Cardiac muscle cell (in vitro differentiated cells and primary cell): ENCODE measurements at regions not wholly inside any gene's neighbourhood (a gene's known extent, or its start where the extent isn't known, plus 50 kb on each side); places are given as distances from the start of the nearest gene placed in this dataset.

ENCODE experiments used
- DNase-seq, 2 donors: peaks; one replicate each; pipeline versions ENCODE4 v3.0.0 to v3.0.0-alpha.2; 2010 to 2017; ENCODE audit warnings: low read depth in 1 of 2, low spot score in 1 of 2
- H3K27ac ChIP-seq: fragments of 200-600 bp; sonication (generic); 2 replicates; pipeline ENCODE4 v1.5.1; 2016
- H3K27me3 ChIP-seq: fragments of 200-600 bp; sonication (generic); 2 replicates; pipeline ENCODE4 v1.6.0; 2016; ENCODE audit warnings: control low read depth
- H3K36me3 ChIP-seq: fragments of 200-600 bp; sonication (generic); 2 replicates; pipeline ENCODE4 v1.5.1; 2016; ENCODE audit warnings: control low read depth
- H3K4me1 ChIP-seq: fragments of 200-600 bp; sonication (generic); 2 replicates; pipeline ENCODE4 v1.8.1; 2017; ENCODE audit warnings: low read depth, mild to moderate bottlenecking, mixed run types
- H3K4me3 ChIP-seq: fragments of 200-600 bp; sonication (generic); 2 replicates; pipeline ENCODE4 v1.5.1; 2016; ENCODE audit warnings: mild to moderate bottlenecking
- H3K9me3 ChIP-seq: fragments of 200-600 bp; sonication (generic); 2 replicates; pipeline ENCODE4 v1.5.1; 2017; ENCODE audit warnings: low read depth, mild to moderate bottlenecking, control low read depth
- CTCF ChIP-seq: IDR thresholded peaks from 2 replicates; pipeline ENCODE4 v1.5.1; 2012; ENCODE audit warnings: low read depth, mild to moderate bottlenecking, low read length

GRCh38 chr21:35405981-35406380 lies 356.9 kb upstream of the RUNX1 start:
- H3K4me1 ChIP-seq = no peaks in the 10 kb centered on the region
- peaks cover 94% of the 10 kb centered on the region for H3K27me3 ChIP-seq
- no peak for TF ChIP-seq CTCF
- H3K27ac ChIP-seq = no peak overlapping the region
- no peaks in the 10 kb centered on the region for H3K36me3 ChIP-seq
- DNase-seq = no peak
- no peak overlapping the region for H3K4me3 ChIP-seq
- no peaks in the 10 kb centered on the region for H3K9me3 ChIP-seq

- Histone ChIP-seq H3K27me3 (peaks cover 98% of the 10 kb centered on the region), H3K4me1 (no peaks in the 10 kb centered on the region), H3K36me3 (no peaks in the 10 kb centered on the region), H3K4me3 (no peak overlapping the region), H3K27ac (no peak overlapping the region), H3K9me3 (no peaks in the 10 kb centered on the region)
- TF ChIP-seq CTCF = no peak
- DNase-seq = no peak
These were observed 355.1 kb upstream of the RUNX1 start for GRCh38 chr21:35404247-35404646.

GRCh38 chr21:35402061-35402460 lies 353.0 kb upstream of the RUNX1 start:
- DNase-seq = no peak
- Histone ChIP-seq H3K36me3 (no peaks in the 10 kb centered on the region), H3K4me1 (no peaks in the 10 kb centered on the region), H3K27me3 (peaks cover 99% of the 10 kb centered on the region), H3K4me3 (no peak overlapping the region), H3K9me3 (no peaks in the 10 kb centered on the region), H3K27ac (no peak overlapping the region)
- TF ChIP-seq CTCF = no peak

- Histone ChIP-seq H3K27me3 (peaks cover 99% of the 10 kb centered on the region), H3K4me3 (no peak overlapping the region), H3K36me3 (no peaks in the 10 kb centered on the region), H3K27ac (no peak overlapping the region), H3K4me1 (no peaks in the 10 kb centered on the region), H3K9me3 (no peaks in the 10 kb centered on the region)
- no peak for TF ChIP-seq CTCF
- DNase-seq = no peak
These were observed 352.4 kb upstream of the RUNX1 start for GRCh38 chr21:35401476-35401875.

- Histone ChIP-seq H3K27me3 (peaks cover 96% of the 10 kb centered on the region), H3K9me3 (no peaks in the 10 kb centered on the region), H3K4me1 (no peaks in the 10 kb centered on the region), H3K4me3 (no peak overlapping the region), H3K36me3 (no peaks in the 10 kb centered on the region), H3K27ac (no peak overlapping the region)
- peak; percentile 52 for TF ChIP-seq CTCF
- DNase-seq = peak; percentile 49 to 81
These were observed 351.3 kb upstream of the RUNX1 start for GRCh38 chr21:35400233-35400939.
